ENCODE measurements at regions not wholly inside any gene's neighbourhood (a gene's known extent, or its start where the extent isn't known, plus 50 kb on each side); places are given as distances from the start of the nearest gene placed in this dataset.

DNA sequence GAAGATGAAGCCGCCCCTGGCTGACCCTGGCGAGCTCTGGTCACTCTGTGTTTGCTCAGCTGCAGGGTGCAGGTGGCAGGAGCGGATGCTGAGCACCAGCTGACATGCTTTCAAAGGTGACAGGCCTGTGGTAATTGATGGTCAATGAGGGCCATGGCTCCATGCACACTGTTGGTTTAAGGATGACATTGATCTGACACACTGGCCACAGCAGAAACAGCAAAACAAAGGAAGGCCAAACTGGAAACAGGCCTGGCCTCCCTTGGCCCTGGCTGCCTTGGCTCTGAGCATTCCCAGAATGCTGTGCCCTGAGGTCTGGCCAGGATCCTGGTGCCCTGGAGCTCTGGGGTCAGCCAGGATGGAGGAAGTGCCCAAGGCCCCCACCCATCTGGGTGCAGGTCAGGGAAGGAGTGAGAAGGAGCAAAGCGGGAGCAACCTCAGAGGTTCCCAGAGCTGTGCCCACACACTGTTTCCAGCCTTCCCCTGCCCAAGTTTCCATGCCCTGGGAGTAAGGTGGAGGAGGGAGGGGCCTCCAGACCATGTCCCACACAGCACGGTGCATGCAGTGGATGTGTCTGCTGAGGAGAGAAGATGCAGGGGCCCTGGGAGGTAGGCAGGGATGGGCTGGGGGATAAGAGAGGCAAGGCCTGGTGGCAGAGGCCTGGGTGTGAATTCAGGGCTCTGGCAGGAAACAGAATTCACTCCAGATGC lies 302.2 kb downstream of the RPS24 start:
- H3K9me3 ChIP-seq (replicated peaks in 1 of 3): no peaks in the 10 kb centered on the region
- peak overlapping the region in 2 of 5 donors; percentile 17 to 70 for H3K27ac ChIP-seq
- no peak for TF ChIP-seq POLR2A (IDR thresholded peaks at IDR 0.05)
- TF ChIP-seq, protein P1, sequence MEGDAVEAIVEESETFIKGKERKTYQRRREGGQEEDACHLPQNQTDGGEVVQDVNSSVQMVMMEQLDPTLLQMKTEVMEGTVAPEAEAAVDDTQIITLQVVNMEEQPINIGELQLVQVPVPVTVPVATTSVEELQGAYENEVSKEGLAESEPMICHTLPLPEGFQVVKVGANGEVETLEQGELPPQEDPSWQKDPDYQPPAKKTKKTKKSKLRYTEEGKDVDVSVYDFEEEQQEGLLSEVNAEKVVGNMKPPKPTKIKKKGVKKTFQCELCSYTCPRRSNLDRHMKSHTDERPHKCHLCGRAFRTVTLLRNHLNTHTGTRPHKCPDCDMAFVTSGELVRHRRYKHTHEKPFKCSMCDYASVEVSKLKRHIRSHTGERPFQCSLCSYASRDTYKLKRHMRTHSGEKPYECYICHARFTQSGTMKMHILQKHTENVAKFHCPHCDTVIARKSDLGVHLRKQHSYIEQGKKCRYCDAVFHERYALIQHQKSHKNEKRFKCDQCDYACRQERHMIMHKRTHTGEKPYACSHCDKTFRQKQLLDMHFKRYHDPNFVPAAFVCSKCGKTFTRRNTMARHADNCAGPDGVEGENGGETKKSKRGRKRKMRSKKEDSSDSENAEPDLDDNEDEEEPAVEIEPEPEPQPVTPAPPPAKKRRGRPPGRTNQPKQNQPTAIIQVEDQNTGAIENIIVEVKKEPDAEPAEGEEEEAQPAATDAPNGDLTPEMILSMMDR (IDR thresholded peaks at IDR 0.05): no peak
- DNase-seq: peak in 6 of 7 donors; percentile 14 to 65 (median 22)
- H3K36me3 ChIP-seq (replicated peaks in 1 of 2): no peaks in the 10 kb centered on the region
- no peaks in the 10 kb centered on the region for H3K27me3 ChIP-seq
- intact Hi-C loops (cut with DNase I): no loop called here
- 59 to 90% (median 71%) methylated on average over 3 to 5 of the region's 5 CpGs for WGBS, 4 donors
- H3K4me3 ChIP-seq: no peak overlapping the region
- peaks cover 0 to 23% of the 10 kb centered on the region in 2 donors for H3K4me1 ChIP-seq (replicated peaks in 1 of 2)

DNA sequence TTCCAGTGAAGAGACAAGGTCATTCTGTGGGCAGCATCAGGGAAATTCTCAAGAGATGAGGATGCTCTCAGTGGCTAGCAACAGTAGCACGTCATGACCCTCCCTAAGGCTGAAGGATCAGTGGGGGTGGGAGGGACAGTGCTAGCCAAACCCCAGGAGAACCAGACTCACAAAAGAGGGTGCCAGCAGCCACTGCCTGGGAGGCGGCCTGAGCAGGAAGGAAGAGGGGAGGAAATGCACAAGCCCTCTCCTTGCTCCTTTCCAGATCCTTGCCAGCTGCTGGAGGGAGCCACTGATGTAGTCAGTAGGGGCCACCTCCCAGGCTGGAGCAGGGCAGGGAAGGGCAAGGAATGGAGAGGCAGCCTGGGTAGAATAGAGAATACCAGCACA lies 302.7 kb downstream of the RPS24 start:
- Histone ChIP-seq H3K27me3 (no peaks in the 10 kb centered on the region), H3K27ac (peak overlapping the region in 1 of 5 donors; percentile 70), H3K4me1 (replicated peaks in 1 of 2) (peaks cover 0 to 23% of the 10 kb centered on the region in 2 donors), H3K9me3 (replicated peaks in 1 of 3) (no peaks in the 10 kb centered on the region), H3K36me3 (replicated peaks in 1 of 2) (no peaks in the 10 kb centered on the region), H3K4me3 (no peak overlapping the region)
- 60 to 71% (median 65%) methylated on average over 2 of the region's 2 CpGs for WGBS, 4 donors
- TF ChIP-seq, protein P1 (IDR thresholded peaks at IDR 0.05): no peak
- TF ChIP-seq POLR2A (IDR thresholded peaks at IDR 0.05): no peak
- peak in 3 of 7 donors; percentile 10 to 54 (median 26) for DNase-seq
- intact Hi-C loops (cut with DNase I): no loop called here

DNA sequence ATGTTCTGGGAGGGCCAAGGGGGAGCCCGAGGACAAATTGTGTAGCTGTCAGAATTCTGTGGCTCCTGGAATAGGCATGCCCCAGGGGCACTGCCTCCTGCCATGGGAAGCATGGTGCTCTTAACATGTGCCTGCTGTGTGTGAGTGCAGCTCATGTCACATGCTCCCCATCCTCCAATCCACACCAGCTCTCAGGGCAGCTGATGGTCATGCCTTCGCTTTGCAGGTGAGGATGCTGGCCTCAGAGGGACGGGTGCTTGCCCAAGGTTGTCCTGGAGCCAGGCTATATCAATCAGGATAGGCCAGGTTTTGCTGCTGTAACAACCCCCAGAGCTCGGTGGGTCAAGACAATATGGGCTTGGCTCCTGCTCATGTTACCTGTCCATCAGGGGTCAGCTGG lies 303.4 kb downstream of the RPS24 start:
- peaks cover 0 to 23% of the 10 kb centered on the region in 2 donors for H3K4me1 ChIP-seq (replicated peaks in 1 of 2)
- H3K27me3 ChIP-seq: no peaks in the 10 kb centered on the region
- no peak overlapping the region for H3K4me3 ChIP-seq
- intact Hi-C loops (cut with DNase I): no loop called here
- no peak overlapping the region for H3K27ac ChIP-seq
- no peaks in the 10 kb centered on the region for H3K36me3 ChIP-seq (replicated peaks in 1 of 2)
- TF ChIP-seq, protein P1 (IDR thresholded peaks at IDR 0.05): no peak
- no peak for TF ChIP-seq POLR2A (IDR thresholded peaks at IDR 0.05)
- DNase-seq: peak in 2 of 7 donors; percentile 7 to 37
- no peaks in the 10 kb centered on the region for H3K9me3 ChIP-seq (replicated peaks in 1 of 3)
- 63 to 89% (median 80%) methylated on average over 1 to 4 of the region's 4 CpGs for WGBS, 4 donors

DNA sequence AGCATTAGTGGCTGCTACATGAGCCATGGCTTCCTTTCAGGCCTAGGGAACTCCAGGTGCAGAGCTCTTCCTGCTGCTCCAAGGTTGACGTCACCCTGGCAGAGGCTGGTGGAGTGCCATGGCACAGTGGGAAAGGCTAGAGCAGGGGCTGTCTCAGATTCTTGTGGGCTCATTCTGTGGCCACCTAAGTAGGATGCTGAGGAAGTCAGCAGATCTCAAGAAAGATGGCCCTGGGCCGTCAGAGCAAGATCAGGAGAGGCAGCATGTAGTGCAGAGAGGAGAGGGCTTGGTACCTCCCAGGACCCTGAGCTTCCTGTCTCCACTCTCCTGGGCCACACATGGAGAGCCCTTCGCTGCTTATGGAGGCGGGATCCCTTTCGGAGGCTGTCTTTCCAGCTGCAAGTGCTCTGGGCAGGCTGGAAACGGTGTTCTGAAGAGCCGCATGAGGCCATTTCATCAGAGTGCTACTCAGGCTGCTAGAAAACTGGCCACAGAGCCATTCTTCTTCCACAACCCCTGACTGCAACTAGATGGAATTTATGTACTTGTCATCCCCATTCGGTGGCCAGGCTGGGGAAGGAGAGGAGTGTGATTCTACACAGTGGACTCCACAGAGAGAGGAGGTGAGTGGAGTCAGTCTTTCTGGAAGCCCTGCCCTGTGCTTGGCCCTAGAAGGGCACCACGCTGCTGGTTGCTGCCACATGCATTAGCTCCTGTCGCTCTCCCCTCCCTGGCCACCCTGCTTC lies 304.2 kb downstream of the RPS24 start:
- H3K27ac ChIP-seq: no peak overlapping the region
- no peaks in the 10 kb centered on the region for H3K9me3 ChIP-seq (replicated peaks in 1 of 3)
- peaks cover 0 to 23% of the 10 kb centered on the region in 2 donors for H3K4me1 ChIP-seq (replicated peaks in 1 of 2)
- intact Hi-C loops (cut with DNase I): no loop called here
- no peak overlapping the region for H3K4me3 ChIP-seq
- H3K27me3 ChIP-seq: no peaks in the 10 kb centered on the region
- DNase-seq: peak in 3 of 7 donors; percentile 7 to 28 (median 17)
- TF ChIP-seq, protein P1 (IDR thresholded peaks at IDR 0.05): no peak
- no peak for TF ChIP-seq POLR2A (IDR thresholded peaks at IDR 0.05)
- WGBS, 4 donors: 90 to 98% (median 96%) methylated on average over 6 to 10 of the region's 10 CpGs
- no peaks in the 10 kb centered on the region for H3K36me3 ChIP-seq (replicated peaks in 1 of 2)
